ENCODE measurements at regions not wholly inside any gene's neighbourhood (a gene's known extent, or its start where the extent isn't known, plus 50 kb on each side); places are given as distances from the start of the nearest gene placed in this dataset.

GRCh38 chr10:45209888-45210287 lies 105.5 kb downstream of the OR13A1 start:
- no peak for DNase-seq
- H3K36me3 ChIP-seq: no peaks in the 10 kb centered on the region
- TF ChIP-seq, protein P1, sequence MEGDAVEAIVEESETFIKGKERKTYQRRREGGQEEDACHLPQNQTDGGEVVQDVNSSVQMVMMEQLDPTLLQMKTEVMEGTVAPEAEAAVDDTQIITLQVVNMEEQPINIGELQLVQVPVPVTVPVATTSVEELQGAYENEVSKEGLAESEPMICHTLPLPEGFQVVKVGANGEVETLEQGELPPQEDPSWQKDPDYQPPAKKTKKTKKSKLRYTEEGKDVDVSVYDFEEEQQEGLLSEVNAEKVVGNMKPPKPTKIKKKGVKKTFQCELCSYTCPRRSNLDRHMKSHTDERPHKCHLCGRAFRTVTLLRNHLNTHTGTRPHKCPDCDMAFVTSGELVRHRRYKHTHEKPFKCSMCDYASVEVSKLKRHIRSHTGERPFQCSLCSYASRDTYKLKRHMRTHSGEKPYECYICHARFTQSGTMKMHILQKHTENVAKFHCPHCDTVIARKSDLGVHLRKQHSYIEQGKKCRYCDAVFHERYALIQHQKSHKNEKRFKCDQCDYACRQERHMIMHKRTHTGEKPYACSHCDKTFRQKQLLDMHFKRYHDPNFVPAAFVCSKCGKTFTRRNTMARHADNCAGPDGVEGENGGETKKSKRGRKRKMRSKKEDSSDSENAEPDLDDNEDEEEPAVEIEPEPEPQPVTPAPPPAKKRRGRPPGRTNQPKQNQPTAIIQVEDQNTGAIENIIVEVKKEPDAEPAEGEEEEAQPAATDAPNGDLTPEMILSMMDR (IDR thresholded peaks at IDR 0.05): no peak
- TF ChIP-seq POLR2A (IDR thresholded peaks at IDR 0.05): no peak
- WGBS, 2 donors: 66 to 72% methylated on average over 2 of the region's 2 CpGs
- no peak overlapping the region for H3K4me3 ChIP-seq
- no peaks in the 10 kb centered on the region for H3K9me3 ChIP-seq
- H3K27me3 ChIP-seq: no peaks in the 10 kb centered on the region
- H3K27ac ChIP-seq: no peak overlapping the region
- no peaks in the 10 kb centered on the region for H3K4me1 ChIP-seq
- intact Hi-C loops (cut with DNase I): no loop called here

DNA sequence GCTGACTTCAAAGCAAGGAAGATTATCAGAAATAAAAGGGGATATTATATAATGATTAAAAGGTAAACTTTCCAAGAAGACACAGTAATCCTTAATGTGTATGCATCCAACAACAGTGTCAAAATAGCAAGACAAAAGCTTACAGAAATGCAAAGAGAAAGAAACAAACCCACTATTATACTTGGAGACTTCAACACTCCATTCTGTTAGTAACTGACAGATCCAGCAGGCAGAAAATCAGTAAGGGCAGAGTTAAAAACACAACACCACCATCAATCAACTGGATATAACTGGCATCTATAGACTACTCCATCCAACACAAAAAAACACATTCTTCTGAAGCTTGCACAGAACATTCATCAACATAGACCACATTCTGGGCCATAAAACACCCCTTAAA lies 103.8 kb downstream of the OR13A1 start:
- intact Hi-C loops (cut with DNase I): no loop called here
- H3K4me3 ChIP-seq: no peak overlapping the region
- H3K4me1 ChIP-seq: no peaks in the 10 kb centered on the region
- TF ChIP-seq, protein P1 (IDR thresholded peaks at IDR 0.05): no peak
- TF ChIP-seq POLR2A (IDR thresholded peaks at IDR 0.05): no peak
- DNase-seq: no peak
- H3K36me3 ChIP-seq: no peaks in the 10 kb centered on the region
- H3K9me3 ChIP-seq: no peaks in the 10 kb centered on the region
- no peaks in the 10 kb centered on the region for H3K27me3 ChIP-seq
- no peak overlapping the region for H3K27ac ChIP-seq

DNA sequence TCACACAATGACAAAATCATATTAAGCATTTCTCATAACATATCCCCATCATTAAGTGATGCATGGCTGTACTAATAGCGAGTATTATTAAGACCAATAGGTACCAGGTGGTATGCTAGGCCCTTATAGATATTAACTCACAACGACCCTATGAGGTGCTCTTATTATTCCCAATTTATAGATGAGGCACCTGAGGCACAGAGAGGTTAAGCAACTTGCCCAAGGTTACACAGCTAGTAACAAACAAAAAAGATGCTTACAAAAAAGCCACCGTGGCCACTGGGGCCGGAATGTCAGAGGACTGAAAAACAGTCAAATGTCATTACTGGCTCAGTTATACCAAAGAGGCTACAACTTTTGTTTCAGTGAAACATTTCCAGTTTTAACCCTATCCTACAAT lies 96.0 kb downstream of the OR13A1 start:
- no peak for DNase-seq
- intact Hi-C loops (cut with DNase I): no loop called here
- 79% methylated on average over 4 of the region's 4 CpGs for WGBS, 2 donors

GRCh38 chr10:45220931-45221330 lies 94.5 kb downstream of the OR13A1 start:
- H3K27me3 ChIP-seq: peaks cover 0 to 9% (median 0%) of the 10 kb centered on the region in 4 donors
- TF ChIP-seq, protein P1 (IDR thresholded peaks at IDR 0.05): no peak
- no peak for TF ChIP-seq POLR2A (IDR thresholded peaks at IDR 0.05)
- no peaks in the 10 kb centered on the region for H3K9me3 ChIP-seq

More for the DNA sequence above, 96.0 kb downstream of the OR13A1 start:
- Histone ChIP-seq H3K36me3 (no peaks in the 10 kb centered on the region), H3K4me1 (no peaks in the 10 kb centered on the region), H3K9me3 (no peaks in the 10 kb centered on the region), H3K27me3 (peaks cover 0 to 6% (median 0%) of the 10 kb centered on the region in 4 donors), H3K4me3 (no peak overlapping the region), H3K27ac (no peak overlapping the region)
- TF ChIP-seq POLR2A (IDR thresholded peaks at IDR 0.05): no peak
- TF ChIP-seq, protein P1 (IDR thresholded peaks at IDR 0.05): no peak

GRCh38 chr10:45224219-45224841 lies 91.1 kb downstream of the OR13A1 start:
- no peak overlapping the region for H3K4me3 ChIP-seq
- no peaks in the 10 kb centered on the region for H3K36me3 ChIP-seq
- intact Hi-C loops (cut with DNase I): no loop called here
- TF ChIP-seq, protein P1 (IDR thresholded peaks at IDR 0.05): no peak
- no peak for TF ChIP-seq POLR2A (IDR thresholded peaks at IDR 0.05)
- WGBS, 2 donors: 86% methylated on average over 33 to 36 of the region's 50 CpGs
- DNase-seq: no peak
- H3K27me3 ChIP-seq: peaks cover 0 to 26% (median 0%) of the 10 kb centered on the region in 4 donors
- no peak overlapping the region for H3K27ac ChIP-seq
- H3K9me3 ChIP-seq: peaks cover 0 to 4% (median 0%) of the 10 kb centered on the region in 3 donors
- no peaks in the 10 kb centered on the region for H3K4me1 ChIP-seq

More at GRCh38 chr10:45220931-45221330, 94.5 kb downstream of the OR13A1 start:
- no peak overlapping the region for H3K27ac ChIP-seq
- no peak for DNase-seq
- H3K36me3 ChIP-seq: no peaks in the 10 kb centered on the region
- intact Hi-C loops (cut with DNase I): no loop called here
- no peaks in the 10 kb centered on the region for H3K4me1 ChIP-seq
- H3K4me3 ChIP-seq: no peak overlapping the region

Measured in esophagus squamous epithelium (tissue), 5 donors.